Cardiac muscle cell (in vitro differentiated cells and primary cell): ENCODE measurements at regions not wholly inside any gene's neighbourhood (a gene's known extent, or its start where the extent isn't known, plus 50 kb on each side); places are given as distances from the start of the nearest gene placed in this dataset.

Experiments used
- DNase-seq, 2 donors: peaks; one replicate each; pipeline versions ENCODE4 v3.0.0 to v3.0.0-alpha.2; 2010 to 2017; ENCODE audit warnings: low read depth in 1 of 2, low spot score in 1 of 2
- H3K27ac ChIP-seq: fragments of 200-600 bp; sonication (generic); 2 replicates; pipeline ENCODE4 v1.5.1; 2016
- H3K27me3 ChIP-seq: fragments of 200-600 bp; sonication (generic); 2 replicates; pipeline ENCODE4 v1.6.0; 2016; ENCODE audit warnings: control low read depth
- H3K36me3 ChIP-seq: fragments of 200-600 bp; sonication (generic); 2 replicates; pipeline ENCODE4 v1.5.1; 2016; ENCODE audit warnings: control low read depth
- H3K4me1 ChIP-seq: fragments of 200-600 bp; sonication (generic); 2 replicates; pipeline ENCODE4 v1.8.1; 2017; ENCODE audit warnings: low read depth, mild to moderate bottlenecking, mixed run types
- H3K4me3 ChIP-seq: fragments of 200-600 bp; sonication (generic); 2 replicates; pipeline ENCODE4 v1.5.1; 2016; ENCODE audit warnings: mild to moderate bottlenecking
- H3K9me3 ChIP-seq: fragments of 200-600 bp; sonication (generic); 2 replicates; pipeline ENCODE4 v1.5.1; 2017; ENCODE audit warnings: low read depth, mild to moderate bottlenecking, control low read depth
- TF ChIP-seq, protein P1 (sequence below): IDR thresholded peaks from 2 replicates; pipeline ENCODE4 v1.5.1; 2012; ENCODE audit warnings: low read depth, mild to moderate bottlenecking, low read length

DNA sequence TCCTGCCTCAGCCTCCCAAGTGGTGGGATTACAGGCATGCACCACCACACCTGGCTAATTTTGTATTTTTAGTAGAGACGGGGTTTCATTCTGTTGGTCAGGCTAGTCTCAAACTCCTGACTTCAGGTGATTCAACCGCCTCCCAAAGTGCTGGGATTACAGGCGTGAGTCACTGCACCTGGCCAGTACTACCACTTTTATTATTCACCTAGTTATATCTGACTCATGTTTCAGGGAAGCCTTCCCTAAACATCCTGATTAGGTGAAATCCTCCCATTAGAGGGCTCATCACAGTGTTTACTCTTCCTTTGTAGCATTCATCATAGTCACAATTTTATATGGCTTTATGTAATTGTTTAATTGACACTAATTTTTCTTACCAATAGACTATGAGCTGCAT lies 295.3 kb upstream of the SOX5 start:
- Histone ChIP-seq H3K9me3 (no peaks in the 10 kb centered on the region), H3K4me1 (no peaks in the 10 kb centered on the region), H3K27me3 (no peaks in the 10 kb centered on the region), H3K27ac (no peak overlapping the region), H3K36me3 (no peaks in the 10 kb centered on the region), H3K4me3 (no peak overlapping the region)
- TF ChIP-seq, protein P1, sequence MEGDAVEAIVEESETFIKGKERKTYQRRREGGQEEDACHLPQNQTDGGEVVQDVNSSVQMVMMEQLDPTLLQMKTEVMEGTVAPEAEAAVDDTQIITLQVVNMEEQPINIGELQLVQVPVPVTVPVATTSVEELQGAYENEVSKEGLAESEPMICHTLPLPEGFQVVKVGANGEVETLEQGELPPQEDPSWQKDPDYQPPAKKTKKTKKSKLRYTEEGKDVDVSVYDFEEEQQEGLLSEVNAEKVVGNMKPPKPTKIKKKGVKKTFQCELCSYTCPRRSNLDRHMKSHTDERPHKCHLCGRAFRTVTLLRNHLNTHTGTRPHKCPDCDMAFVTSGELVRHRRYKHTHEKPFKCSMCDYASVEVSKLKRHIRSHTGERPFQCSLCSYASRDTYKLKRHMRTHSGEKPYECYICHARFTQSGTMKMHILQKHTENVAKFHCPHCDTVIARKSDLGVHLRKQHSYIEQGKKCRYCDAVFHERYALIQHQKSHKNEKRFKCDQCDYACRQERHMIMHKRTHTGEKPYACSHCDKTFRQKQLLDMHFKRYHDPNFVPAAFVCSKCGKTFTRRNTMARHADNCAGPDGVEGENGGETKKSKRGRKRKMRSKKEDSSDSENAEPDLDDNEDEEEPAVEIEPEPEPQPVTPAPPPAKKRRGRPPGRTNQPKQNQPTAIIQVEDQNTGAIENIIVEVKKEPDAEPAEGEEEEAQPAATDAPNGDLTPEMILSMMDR, result no peak
- no peak for DNase-seq

DNA sequence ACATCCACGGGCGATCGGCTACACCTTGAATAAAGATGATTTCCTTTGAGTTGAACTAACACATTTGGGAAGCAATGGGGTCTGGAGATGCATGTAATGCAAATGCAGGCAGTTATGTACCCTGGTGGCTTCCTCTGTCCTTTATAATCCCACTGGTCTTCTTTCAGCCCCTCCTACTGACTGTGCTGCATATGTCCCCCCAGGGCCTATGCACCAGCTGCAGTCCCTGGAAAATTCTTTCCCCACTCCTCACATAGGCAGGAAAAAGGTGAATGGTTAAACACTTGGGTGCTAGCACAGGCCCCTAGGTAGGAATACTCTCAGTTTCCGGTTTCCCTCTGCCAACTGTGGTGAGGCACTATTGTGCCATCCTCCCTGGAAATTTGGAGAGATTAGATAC lies 294.8 kb upstream of the SOX5 start:
- H3K27ac ChIP-seq, result no peak overlapping the region

DNA sequence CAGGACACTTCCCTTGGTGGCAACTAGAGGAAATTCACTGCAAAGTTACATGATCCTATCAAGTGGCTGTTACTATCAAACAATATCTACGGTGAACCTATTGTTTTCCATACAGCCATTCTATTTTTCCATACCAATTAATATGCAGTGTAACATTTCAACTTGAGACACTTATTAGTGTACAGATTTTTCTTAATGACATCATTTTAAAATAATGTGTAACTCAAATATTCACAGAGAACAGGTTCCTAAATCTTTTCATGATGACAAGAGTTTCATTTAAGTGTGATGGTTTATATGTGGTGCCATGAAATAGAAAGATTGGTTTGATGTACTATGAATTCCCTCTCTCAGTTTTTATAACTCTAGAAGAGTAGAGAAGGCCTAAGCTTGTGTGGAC lies 291.2 kb upstream of the SOX5 start:
- H3K4me1 ChIP-seq, result no peaks in the 10 kb centered on the region
- H3K9me3 ChIP-seq, result no peaks in the 10 kb centered on the region
- no peaks in the 10 kb centered on the region for H3K27me3 ChIP-seq
- no peak overlapping the region for H3K4me3 ChIP-seq
- no peaks in the 10 kb centered on the region for H3K36me3 ChIP-seq
- TF ChIP-seq, protein P1, result no peak
- no peak for DNase-seq
- H3K27ac ChIP-seq, result no peak overlapping the region

More for the DNA sequence above, 294.8 kb upstream of the SOX5 start:
- no peaks in the 10 kb centered on the region for H3K36me3 ChIP-seq
- no peaks in the 10 kb centered on the region for H3K27me3 ChIP-seq
- no peak overlapping the region for H3K4me3 ChIP-seq
- TF ChIP-seq, protein P1, result no peak
- no peaks in the 10 kb centered on the region for H3K4me1 ChIP-seq
- no peaks in the 10 kb centered on the region for H3K9me3 ChIP-seq
- no peak for DNase-seq

DNA sequence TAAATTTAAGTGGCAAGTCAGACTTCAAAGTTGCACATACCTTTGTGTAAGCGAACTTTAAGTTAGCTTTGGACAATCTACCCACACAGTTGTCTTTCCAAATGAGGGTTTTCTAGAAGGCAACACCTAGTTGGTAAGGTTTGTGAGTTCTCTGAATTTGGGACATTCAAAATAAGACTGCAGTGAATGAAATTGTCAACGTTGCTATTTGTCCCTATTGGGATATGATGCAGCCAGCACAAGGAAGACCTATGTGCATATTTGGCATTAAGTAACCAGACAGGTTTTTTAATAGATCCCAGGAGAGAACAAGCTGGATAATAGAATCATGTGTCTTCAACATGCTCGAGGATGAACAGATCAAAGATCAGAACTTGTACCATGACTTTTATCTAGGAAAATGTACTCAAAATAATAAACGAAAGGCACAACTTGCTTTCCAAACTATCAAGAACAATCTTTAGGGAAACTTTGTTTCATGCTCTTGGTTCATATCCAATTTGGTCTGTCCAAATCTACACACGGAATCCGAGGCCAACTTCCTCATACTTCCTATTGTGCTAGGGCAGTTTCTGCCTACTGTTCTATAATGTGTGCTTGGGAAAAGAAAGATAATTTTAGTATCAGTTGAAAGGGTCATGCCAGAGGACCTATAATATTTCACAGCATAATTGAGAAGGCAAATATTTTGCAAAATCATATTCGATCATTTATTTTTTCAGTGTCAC lies 284.2 kb upstream of the SOX5 start:
- TF ChIP-seq, protein P1, result no peak
- no peak overlapping the region for H3K4me3 ChIP-seq
- H3K36me3 ChIP-seq, result no peaks in the 10 kb centered on the region
- no peaks in the 10 kb centered on the region for H3K27me3 ChIP-seq
- no peaks in the 10 kb centered on the region for H3K9me3 ChIP-seq
- H3K27ac ChIP-seq, result no peak overlapping the region
- no peaks in the 10 kb centered on the region for H3K4me1 ChIP-seq
- no peak for DNase-seq

DNA sequence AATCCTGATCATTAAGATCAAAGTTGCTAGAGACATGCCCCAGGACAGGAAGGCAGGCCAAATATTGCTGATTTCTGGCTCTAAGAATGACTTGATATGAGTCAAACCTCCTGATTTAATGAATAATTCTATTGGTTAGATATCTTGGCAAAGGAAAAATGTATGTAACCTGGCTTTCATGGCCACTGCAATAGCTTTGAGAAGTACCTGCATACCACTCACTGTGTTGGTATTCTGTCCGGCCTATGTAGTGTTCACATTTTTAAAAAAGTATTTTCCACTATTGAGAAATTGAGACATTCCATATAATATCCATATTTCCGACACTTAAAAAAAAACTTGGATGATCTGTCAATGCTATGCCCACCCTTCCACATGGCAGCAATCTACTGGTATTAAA lies 283.1 kb upstream of the SOX5 start:
- Histone ChIP-seq H3K36me3 (no peaks in the 10 kb centered on the region), H3K9me3 (no peaks in the 10 kb centered on the region), H3K27ac (no peak overlapping the region), H3K4me1 (no peaks in the 10 kb centered on the region), H3K27me3 (no peaks in the 10 kb centered on the region), H3K4me3 (no peak overlapping the region)
- DNase-seq, result no peak
- TF ChIP-seq, protein P1, result no peak

DNA sequence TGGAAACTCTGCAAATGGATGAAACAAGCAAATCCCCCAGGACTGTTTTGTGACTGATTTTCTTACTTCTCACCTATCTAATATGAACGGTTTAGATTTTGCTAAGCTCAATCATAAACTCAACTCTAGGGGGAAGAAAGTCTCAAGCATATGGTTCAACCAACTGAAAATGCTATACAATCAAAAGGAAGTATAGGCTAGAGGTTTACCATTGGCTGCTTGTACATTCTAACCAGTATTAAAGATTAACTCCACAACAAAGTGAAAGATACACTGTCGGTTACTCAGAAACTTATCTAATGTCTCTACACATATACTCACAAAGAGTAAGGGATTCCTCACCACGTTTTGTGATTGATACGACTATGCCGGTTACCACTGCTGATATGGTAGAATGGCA lies 281.8 kb upstream of the SOX5 start:
- Histone ChIP-seq H3K27me3 (no peaks in the 10 kb centered on the region), H3K4me3 (no peak overlapping the region), H3K4me1 (no peaks in the 10 kb centered on the region), H3K27ac (no peak overlapping the region), H3K9me3 (no peaks in the 10 kb centered on the region), H3K36me3 (no peaks in the 10 kb centered on the region)
- no peak for DNase-seq
- TF ChIP-seq, protein P1, result no peak
